RPMI7951 (cell line): ENCODE measurements at regions not wholly inside any gene's neighbourhood (a gene's known extent, or its start where the extent isn't known, plus 50 kb on each side); places are given as distances from the start of the nearest gene placed in this dataset.

ENCODE experiments used
- DNase-seq: peaks from one replicate; pipeline ENCODE4 v3.0.0-alpha.2; 2012; ENCODE audit warnings: low read depth

- no peak for DNase-seq
Observed at GRCh38 chr7:42987648-42988214, 55.6 kb downstream of the MRPL32 start.

DNA sequence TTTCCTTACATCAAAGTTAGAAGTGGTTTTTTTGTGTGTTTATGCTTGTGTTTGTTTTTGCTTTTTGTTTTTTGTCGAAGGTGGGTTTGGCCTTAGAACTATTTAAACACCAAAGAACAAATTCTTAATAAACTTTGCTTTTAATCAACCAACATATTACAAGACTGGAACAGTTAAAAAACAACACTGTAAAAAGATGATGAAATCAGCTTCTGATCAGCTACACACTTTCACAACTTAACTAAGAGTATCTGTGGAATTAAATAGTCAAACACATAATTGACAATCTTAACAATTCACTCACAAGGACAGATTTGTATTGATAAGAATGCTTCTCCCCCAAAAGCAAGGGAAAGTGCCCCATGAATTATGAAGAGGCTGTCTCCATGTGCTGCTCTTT, 58.8 kb downstream of the MRPL32 start:
- no peak for DNase-seq

DNA sequence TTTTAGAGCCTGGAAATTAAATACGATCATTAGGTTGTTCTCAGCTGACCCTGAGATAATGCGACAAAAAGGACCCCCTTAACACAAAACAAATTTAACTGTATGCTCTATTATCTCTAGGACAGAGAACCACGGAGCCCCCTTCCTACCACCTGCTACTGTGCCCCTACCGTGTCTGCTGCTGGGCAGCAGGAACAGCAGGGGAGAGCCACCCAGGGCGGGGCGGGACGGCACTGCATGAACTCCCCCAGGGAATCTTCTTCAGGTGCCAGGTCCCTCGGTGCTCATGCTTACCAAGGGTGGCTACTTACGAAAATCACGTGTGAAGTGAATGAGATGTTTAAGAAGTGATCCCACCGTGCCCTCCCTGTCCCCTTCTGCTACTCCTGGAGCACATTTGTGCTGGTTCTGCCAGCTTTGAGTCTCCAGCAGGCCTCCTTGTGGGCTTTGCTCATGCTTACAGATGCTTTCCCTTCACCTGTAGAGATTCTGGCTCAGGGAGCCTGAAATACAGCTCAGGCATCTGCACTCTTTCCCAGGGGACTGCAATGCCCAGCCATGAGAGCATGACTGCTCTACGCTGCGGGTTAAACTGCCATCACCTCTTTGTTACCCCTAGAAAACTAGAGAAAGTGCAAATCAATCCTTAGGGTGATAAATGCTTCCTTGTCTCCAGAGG, 59.9 kb downstream of the MRPL32 start:
- DNase-seq = no peak

DNA sequence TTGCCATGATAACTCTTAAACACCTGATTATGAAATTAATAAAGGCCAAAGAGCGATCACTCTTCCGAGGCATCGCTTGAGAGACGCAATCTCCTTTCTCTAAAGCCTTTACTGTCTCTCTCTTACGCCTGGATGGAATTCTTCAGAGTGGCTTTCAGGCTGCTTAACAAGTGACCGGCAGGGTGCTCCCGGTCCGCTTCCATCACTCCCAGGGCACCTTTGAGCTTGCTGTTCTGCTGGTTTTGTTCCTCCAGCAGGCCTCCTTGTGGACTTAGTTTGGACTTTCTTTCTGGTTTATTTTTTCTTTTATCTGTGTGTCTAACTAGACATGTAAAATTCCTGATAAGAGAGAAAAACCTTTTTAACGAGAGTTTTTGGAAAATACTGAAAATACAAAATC, 60.9 kb downstream of the MRPL32 start:
- peak; percentile 54 for DNase-seq

DNA sequence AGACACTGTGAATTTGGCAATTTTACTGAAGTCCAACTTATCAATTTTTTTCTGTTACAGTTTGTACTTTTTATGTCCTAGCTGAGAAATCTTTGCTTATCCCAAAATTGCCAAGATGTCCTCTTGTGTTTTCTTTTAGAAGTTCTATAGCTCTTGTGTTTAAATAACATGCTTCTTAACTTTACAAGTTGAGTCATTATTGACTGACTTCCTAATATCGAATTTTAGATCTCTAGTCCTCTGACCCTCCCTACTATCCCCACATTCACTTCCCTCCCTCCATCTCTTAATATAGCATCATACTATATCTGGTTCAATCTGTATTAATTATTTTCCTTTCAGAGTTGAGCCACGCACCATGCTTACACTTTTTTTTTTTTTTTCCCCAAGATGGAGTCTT, 61.9 kb downstream of the MRPL32 start:
- DNase-seq = no peak

- DNase-seq = no peak
Observed at GRCh38 chr7:42997611-42998010, 65.4 kb downstream of the MRPL32 start.

- DNase-seq = peak; percentile 10
Observed at GRCh38 chr7:43004082-43004481, 71.9 kb downstream of the MRPL32 start.

- no peak for DNase-seq
Observed at GRCh38 chr7:43006008-43006407, 73.8 kb downstream of the MRPL32 start.

GRCh38 chr7:43010061-43010460, 77.9 kb downstream of the MRPL32 start:
- no peak for DNase-seq

GRCh38 chr7:43011879-43012278, 79.7 kb downstream of the MRPL32 start:
- no peak for DNase-seq

DNA sequence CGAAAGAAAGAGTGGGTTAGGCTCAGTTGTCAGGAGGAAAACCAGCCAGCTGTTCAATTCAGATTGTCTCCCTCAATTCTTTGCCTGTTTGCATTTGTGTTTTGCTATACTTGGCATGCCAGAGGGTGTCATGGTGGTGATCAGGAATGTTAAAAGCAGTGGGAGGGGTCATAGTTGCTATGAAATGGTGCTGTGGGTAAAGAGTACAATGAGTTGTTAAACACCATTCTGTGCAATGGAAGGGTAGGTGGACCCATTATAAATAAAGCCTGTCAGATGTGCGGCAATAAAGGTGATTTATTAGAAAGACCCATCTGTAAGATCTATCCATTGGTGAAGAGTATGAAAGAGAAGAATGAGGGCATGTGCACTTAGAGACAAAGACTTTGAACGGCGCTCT, 82.2 kb downstream of the MRPL32 start:
- no peak for DNase-seq

DNA sequence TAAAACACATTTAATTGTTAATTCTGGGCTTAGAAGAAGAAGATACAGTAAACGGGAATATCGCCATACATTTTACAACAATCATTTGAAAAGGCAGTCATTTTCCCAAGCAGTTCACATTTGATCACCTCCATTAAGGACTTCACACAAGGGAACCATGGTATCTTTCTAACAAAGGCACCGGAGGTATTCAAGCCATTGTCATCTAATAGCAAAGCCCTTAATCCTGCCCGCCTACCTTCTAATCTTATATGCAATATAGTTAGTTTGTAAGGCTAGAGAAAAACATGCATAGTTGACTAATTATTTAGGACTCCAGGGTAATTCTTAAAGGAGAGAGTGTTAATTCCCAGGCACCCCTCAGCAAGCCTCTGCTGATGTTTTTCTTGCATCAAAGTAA, 83.1 kb downstream of the MRPL32 start:
- DNase-seq = no peak

- DNase-seq = peak; percentile 36
Observed at GRCh38 chr7:43018446-43018845, 86.3 kb downstream of the MRPL32 start.

DNA sequence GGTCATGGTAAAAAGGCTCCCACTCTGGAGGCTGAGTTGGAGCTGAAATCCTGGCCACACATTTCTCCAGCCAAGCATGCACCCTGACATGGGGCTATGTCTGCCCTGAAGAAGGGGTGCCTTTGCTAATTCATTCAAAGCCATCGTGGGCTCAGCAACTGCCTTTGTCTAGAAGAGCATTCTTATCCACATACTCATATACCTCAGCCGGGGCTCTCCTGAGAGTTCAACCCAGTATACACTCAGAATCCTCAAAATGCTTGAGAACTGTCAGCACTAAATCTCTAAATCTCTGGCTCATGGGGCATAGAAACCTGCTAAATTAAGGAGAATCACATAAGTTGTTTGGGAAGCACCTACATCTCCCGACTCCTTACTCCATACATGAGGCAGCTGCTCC, 89.3 kb downstream of the MRPL32 start:
- DNase-seq = no peak

GRCh38 chr7:43022008-43022407, 89.8 kb downstream of the MRPL32 start:
- no peak for DNase-seq

- no peak for DNase-seq
Observed at GRCh38 chr7:43033369-43033768, 79.1 kb upstream of the HECW1 start.

- DNase-seq = no peak
Observed at GRCh38 chr7:43034535-43035002, 77.9 kb upstream of the HECW1 start.

DNA sequence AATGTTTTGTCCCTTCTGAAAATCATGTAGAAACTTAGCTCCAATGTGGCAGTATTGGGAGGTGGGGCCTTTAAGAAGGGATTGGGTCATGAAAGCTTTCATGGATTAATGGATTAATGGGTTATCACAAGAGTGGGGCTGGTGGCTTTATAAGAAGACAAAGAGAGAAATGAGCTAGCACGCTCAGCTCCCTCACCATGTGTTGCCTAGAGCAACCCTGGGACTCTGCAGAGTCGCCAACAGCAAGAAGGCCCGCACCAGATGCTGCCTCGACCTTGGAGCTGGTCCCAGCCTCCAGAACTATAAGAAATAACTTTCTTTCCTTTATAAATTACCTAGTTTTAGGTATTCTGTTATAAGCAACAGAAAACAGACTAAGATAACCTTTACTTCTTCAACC, 74.9 kb upstream of the HECW1 start:
- DNase-seq = no peak

GRCh38 chr7:43038254-43038653, 74.2 kb upstream of the HECW1 start:
- DNase-seq = peak; percentile 49

- no peak for DNase-seq
Observed at GRCh38 chr7:43039346-43039745, 73.1 kb upstream of the HECW1 start.

DNA sequence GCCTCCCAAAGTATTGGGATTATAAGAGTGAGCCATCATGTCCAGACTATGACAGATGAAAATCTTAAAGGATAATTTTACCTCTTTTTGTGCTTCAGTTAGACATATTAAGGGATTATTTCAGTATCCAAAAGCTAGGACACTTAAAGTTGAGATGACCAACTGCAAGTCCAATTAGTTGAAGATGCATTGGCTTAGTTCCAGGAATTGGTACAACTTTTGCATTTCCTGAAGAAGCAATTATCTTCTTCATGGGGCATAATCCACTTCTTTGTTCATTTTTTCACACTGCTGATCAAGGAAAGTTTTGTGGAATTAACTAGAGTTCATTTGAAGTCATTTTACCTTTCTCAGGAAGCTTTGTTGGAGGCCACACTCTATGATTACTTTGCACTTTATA, 72.0 kb upstream of the HECW1 start:
- no peak for DNase-seq

DNA sequence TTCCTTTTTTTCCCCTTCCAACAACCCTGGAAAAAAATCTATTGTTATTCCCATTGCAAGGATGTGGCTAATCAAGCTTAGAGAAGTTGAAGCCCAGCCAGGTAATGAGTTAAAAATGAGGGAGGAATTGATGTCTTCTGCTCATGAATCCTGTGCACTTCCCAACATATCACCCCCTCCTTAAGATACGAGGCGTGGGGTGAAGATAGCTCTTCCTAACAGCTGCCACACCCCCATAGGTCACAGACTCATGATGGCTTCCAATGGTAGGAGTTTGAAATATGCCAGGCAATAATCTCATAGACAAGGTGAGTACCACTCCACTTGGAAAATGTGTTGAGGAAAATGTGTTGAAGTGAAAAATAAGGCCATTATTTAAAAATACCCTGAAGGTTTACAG, 71.3 kb upstream of the HECW1 start:
- no peak for DNase-seq

- DNase-seq = no peak
Observed at GRCh38 chr7:43041724-43042123, 70.7 kb upstream of the HECW1 start.

DNA sequence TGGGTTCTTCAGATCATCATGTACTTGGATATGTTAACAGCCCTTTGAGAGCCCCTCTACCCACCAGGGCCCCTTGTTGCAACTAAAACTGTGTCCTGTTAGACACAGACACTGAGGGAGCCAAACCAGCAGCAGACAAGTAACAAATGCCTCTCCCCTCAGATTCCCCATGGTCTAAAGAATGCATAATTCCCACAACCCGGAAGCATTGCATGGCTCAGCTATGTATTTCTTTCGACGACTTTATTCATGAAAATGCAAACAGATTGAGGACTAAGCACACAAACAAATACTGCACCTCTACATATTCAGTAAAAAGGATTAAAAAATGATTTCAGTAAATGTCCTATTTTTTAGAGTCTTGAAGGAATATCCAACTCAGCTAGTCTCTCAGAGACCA, 70.1 kb upstream of the HECW1 start:
- no peak for DNase-seq
